A673 (cell line): ENCODE measurements at regions not wholly inside any gene's neighbourhood (a gene's known extent, or its start where the extent isn't known, plus 50 kb on each side); places are given as distances from the start of the nearest gene placed in this dataset.

ENCODE experiments used
- EZH2 ChIP-seq: fragments of 200-600 bp; sonication (generic); IDR thresholded peaks from 2 replicates; pipeline ENCODE4 v1.6.1; 2017; ENCODE audit warnings: borderline replicate concordance, low read depth, mild to moderate bottlenecking, mixed read lengths, antibody characterized with exemption, low read length; ENCODE audit not compliant: poor library complexity, severe bottlenecking
- TF ChIP-seq, protein P1 (sequence below): fragments of 300-800, 200-600 bp; sonication (generic); conservative IDR thresholded peaks from 2 replicates; pipeline ENCODE4 v1.5.1; 2017; ENCODE audit warnings: low read depth, mild to moderate bottlenecking, antibody characterized with exemption, low read length, moderate library complexity, mixed read lengths

DNA sequence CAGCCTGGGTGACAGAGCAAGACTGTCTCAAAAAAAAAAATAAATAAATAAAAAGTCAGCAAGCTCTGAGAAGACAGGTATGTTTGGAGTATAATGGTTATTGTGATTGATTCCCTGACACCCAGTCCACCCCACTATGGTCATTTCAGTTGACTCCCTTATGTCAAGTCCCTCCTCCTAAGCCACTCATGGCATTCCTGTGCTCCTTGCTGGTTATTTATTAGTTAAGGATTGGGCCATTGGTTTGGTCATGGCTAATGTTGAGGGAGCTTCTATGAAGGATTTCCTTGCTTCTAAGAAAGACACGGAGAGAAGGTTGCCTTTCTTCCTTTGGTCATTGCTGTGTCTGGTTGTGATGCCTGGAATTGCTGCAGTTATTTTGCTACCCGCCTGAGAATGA is 140.1 kb downstream of the UCHL1 start:
- TF ChIP-seq, protein P1, sequence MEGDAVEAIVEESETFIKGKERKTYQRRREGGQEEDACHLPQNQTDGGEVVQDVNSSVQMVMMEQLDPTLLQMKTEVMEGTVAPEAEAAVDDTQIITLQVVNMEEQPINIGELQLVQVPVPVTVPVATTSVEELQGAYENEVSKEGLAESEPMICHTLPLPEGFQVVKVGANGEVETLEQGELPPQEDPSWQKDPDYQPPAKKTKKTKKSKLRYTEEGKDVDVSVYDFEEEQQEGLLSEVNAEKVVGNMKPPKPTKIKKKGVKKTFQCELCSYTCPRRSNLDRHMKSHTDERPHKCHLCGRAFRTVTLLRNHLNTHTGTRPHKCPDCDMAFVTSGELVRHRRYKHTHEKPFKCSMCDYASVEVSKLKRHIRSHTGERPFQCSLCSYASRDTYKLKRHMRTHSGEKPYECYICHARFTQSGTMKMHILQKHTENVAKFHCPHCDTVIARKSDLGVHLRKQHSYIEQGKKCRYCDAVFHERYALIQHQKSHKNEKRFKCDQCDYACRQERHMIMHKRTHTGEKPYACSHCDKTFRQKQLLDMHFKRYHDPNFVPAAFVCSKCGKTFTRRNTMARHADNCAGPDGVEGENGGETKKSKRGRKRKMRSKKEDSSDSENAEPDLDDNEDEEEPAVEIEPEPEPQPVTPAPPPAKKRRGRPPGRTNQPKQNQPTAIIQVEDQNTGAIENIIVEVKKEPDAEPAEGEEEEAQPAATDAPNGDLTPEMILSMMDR: no peak
- no peak for TF ChIP-seq EZH2
